PC-3 (cell line): ENCODE measurements at regions not wholly inside any gene's neighbourhood (a gene's known extent, or its start where the extent isn't known, plus 50 kb on each side); places are given as distances from the start of the nearest gene placed in this dataset.

Experiments used
- CTCF ChIP-seq: fragments of 300-600 bp; sonication (generic); conservative IDR thresholded peaks from 2 replicates; pipeline ENCODE4 v1.5.1; 2017; ENCODE audit warnings: antibody characterized with exemption, low read depth, mild to moderate bottlenecking, low read length
- EZH2 ChIP-seq: fragments of 300-600 bp; sonication (generic); IDR thresholded peaks from one replicate; pipeline ENCODE4 v1.6.1; 2017; ENCODE audit warnings: antibody characterized with exemption, mild to moderate bottlenecking, low read length; ENCODE audit not compliant: unreplicated experiment
- EZH2phosphoT487 ChIP-seq: fragments of 300-600 bp; sonication (generic); IDR thresholded peaks from 2 replicates; pipeline ENCODE4 v1.6.1; 2018; ENCODE audit warnings: mild to moderate bottlenecking, antibody characterized with exemption, low read length, borderline replicate concordance

DNA sequence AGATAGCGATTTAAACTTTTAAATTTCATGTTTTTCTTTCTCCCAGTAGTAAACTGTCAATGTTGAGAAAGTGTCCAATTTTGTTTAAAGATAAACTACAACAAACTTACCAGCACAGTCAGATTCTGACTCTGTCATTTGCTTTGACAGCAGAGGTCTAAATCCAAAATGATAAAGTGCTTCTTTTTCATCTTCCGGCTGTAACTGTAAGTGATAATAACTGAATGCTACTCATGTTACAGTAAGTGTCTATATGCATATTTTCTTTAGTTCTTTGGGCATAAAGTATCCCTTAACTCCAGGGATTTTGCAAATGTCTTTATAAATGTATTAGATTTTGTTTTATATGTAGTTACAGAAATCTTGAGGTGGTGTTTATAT is 610.4 kb downstream of the RFPL4B start:
- TF ChIP-seq CTCF (no peak), EZH2 (no peak), EZH2phosphoT487 (no peak)
